ENCODE measurements at regions not wholly inside any gene's neighbourhood (a gene's known extent, or its start where the extent isn't known, plus 50 kb on each side); places are given as distances from the start of the nearest gene placed in this dataset.

GRCh38 chr18:2466978-2467377 lies 104.3 kb downstream of the METTL4 start:
- no peak for DNase-seq

- DNase-seq, result no peak
Measured at GRCh38 chr18:2468051-2468450, 103.3 kb downstream of the METTL4 start.

GRCh38 chr18:2471523-2471922 lies 99.8 kb downstream of the METTL4 start:
- no peak for DNase-seq

- no peak for DNase-seq
Measured at GRCh38 chr18:2478662-2479061, 92.6 kb downstream of the METTL4 start.

- DNase-seq, result no peak
Measured at GRCh38 chr18:2480536-2480935, 90.8 kb downstream of the METTL4 start.

- DNase-seq, result no peak
Measured at GRCh38 chr18:2482706-2483475, 88.4 kb downstream of the METTL4 start.

- DNase-seq, result no peak
Measured at GRCh38 chr18:2485983-2486382, 85.3 kb downstream of the METTL4 start.

- no peak for DNase-seq
Measured at GRCh38 chr18:2486426-2486825, 84.9 kb downstream of the METTL4 start.
